ENCODE measurements at regions not wholly inside any gene's neighbourhood (a gene's known extent, or its start where the extent isn't known, plus 50 kb on each side); places are given as distances from the start of the nearest gene placed in this dataset.

DNA sequence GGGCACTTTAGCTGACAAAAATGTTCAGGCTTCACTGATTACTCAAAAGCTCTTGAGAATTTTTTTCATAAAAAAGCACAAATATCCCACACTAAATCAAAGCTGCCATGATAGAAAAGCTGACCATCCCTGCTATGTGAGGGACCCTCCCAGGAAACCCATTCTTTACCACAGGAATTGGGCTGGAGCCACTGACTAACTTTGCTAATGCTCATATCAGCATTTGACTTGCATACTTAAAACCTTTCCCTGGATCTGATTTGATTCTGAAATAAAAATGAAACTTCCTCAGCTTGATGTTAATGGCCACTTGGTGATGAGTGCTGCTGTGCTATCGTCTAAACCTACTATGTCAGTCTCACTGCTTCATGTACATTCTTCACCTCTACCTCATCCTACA lies 243.6 kb downstream of the PRELID2 start:
- POLR2A ChIA-PET = no interaction called here
- TF ChIP-seq, protein P1, sequence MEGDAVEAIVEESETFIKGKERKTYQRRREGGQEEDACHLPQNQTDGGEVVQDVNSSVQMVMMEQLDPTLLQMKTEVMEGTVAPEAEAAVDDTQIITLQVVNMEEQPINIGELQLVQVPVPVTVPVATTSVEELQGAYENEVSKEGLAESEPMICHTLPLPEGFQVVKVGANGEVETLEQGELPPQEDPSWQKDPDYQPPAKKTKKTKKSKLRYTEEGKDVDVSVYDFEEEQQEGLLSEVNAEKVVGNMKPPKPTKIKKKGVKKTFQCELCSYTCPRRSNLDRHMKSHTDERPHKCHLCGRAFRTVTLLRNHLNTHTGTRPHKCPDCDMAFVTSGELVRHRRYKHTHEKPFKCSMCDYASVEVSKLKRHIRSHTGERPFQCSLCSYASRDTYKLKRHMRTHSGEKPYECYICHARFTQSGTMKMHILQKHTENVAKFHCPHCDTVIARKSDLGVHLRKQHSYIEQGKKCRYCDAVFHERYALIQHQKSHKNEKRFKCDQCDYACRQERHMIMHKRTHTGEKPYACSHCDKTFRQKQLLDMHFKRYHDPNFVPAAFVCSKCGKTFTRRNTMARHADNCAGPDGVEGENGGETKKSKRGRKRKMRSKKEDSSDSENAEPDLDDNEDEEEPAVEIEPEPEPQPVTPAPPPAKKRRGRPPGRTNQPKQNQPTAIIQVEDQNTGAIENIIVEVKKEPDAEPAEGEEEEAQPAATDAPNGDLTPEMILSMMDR (IDR thresholded peaks at IDR 0.05; ENCODE audit: insufficient read depth in 1 of 2, low read depth in 1 of 2, low read length in 1 of 2, severe bottlenecking in 1 of 2, unreplicated experiment in 1 of 2) = no peak
- Mint-ChIP-seq H3K27me3 (ENCODE audit: insufficient read depth, unreplicated experiment) (no peaks in the 10 kb centered on the region), H3K4me3 (ENCODE audit: unreplicated experiment) (no peak overlapping the region), H3K4me1 (ENCODE audit: low read depth, unreplicated experiment) (peaks cover 12% of the 10 kb centered on the region), H3K9me3 (ENCODE audit: unreplicated experiment) (no peaks in the 10 kb centered on the region), H3K36me3 (ENCODE audit: insufficient read depth, unreplicated experiment) (no peaks in the 10 kb centered on the region), H3K27ac (ENCODE audit: unreplicated experiment) (no peak overlapping the region)
- no peaks in the 10 kb centered on the region for H3K27me3 ChIP-seq (replicated peaks; ENCODE audit: control insufficient read depth, insufficient read depth, low read length)
- H3K4me1 ChIP-seq = peaks cover 18% of the 10 kb centered on the region
- H3K4me3 ChIP-seq (ENCODE audit: low read depth, low read length) = no peak overlapping the region
- H3K9me3 ChIP-seq = no peaks in the 10 kb centered on the region
- H3K36me3 ChIP-seq (ENCODE audit: control insufficient read depth, insufficient read depth, low read length) = no peaks in the 10 kb centered on the region
- CTCF ChIA-PET = no interaction called here
- no peak for DNase-seq
- no TSS peak for BruUV-seq (replicated peaks)
- intact Hi-C loops (cut with micrococcal nuclease; ENCODE audit: unreplicated experiment) = no loop called here

DNA sequence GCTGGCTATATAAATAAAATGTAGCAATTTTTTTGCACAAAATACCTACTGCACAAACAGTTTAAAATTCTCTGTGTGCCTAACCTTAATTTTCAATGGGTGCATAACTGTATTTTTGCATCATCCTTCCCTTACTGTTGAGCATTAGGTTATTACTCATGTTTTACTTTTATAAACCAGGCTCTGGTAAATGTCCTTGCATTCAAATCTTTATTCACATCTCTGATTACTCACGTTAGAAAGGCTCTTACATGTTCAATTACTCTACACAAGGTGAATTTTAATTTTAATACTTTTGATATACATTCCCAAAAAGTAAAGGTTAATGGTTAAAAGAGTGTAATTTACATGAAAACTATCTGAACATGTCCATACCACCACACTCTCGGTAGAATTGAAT lies 246.1 kb downstream of the PRELID2 start:
- H3K36me3 Mint-ChIP-seq (ENCODE audit: insufficient read depth, unreplicated experiment) = no peaks in the 10 kb centered on the region
- H3K9me3 Mint-ChIP-seq (ENCODE audit: unreplicated experiment) = no peaks in the 10 kb centered on the region
- Histone ChIP-seq H3K27me3 (replicated peaks; ENCODE audit: control insufficient read depth, insufficient read depth, low read length) (no peaks in the 10 kb centered on the region), H3K4me3 (ENCODE audit: low read depth, low read length) (no peak overlapping the region), H3K9me3 (no peaks in the 10 kb centered on the region), H3K4me1 (peaks cover 27% of the 10 kb centered on the region), H3K36me3 (ENCODE audit: control insufficient read depth, insufficient read depth, low read length) (no peaks in the 10 kb centered on the region)
- DNase-seq = no peak
- ChIA-PET POLR2A (no interaction called here), CTCF (no interaction called here)
- no peaks in the 10 kb centered on the region for H3K27me3 Mint-ChIP-seq (ENCODE audit: insufficient read depth, unreplicated experiment)
- H3K27ac Mint-ChIP-seq (ENCODE audit: unreplicated experiment) = no peak overlapping the region
- peaks cover 18% of the 10 kb centered on the region for H3K4me1 Mint-ChIP-seq (ENCODE audit: low read depth, unreplicated experiment)
- H3K4me3 Mint-ChIP-seq (ENCODE audit: unreplicated experiment) = no peak overlapping the region
- no TSS peak for BruUV-seq (replicated peaks)
- intact Hi-C loops (cut with micrococcal nuclease; ENCODE audit: unreplicated experiment) = no loop called here
- TF ChIP-seq, protein P1 (IDR thresholded peaks at IDR 0.05; ENCODE audit: insufficient read depth in 1 of 2, low read depth in 1 of 2, low read length in 1 of 2, severe bottlenecking in 1 of 2, unreplicated experiment in 1 of 2) = no peak

DNA sequence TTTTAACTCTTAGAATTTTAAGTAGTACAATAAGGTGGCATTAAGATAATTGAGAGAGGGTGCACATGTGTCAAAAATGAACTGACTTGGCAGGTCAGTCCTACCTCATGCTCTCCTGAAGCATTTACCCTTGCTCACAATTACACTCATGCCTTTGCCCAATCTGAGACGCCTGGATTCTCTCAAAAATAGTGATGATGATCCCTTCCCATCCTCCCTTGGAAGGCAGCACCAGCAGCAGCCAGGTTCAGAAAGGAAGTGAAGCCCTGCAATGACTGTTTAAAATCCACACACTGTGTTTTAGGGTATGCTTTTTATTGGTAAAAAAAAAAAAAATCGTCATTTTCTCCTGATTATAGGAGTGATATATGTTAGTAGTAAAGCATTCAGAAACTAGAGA lies 246.6 kb downstream of the PRELID2 start:
- no TSS peak for BruUV-seq (replicated peaks)
- H3K27me3 Mint-ChIP-seq (ENCODE audit: insufficient read depth, unreplicated experiment) = no peaks in the 10 kb centered on the region

More for the DNA sequence above, 246.6 kb downstream of the PRELID2 start:
- Histone ChIP-seq H3K4me3 (ENCODE audit: low read depth, low read length) (no peak overlapping the region), H3K27me3 (replicated peaks; ENCODE audit: control insufficient read depth, insufficient read depth, low read length) (no peaks in the 10 kb centered on the region), H3K4me1 (peaks cover 27% of the 10 kb centered on the region), H3K9me3 (no peaks in the 10 kb centered on the region), H3K36me3 (ENCODE audit: control insufficient read depth, insufficient read depth, low read length) (no peaks in the 10 kb centered on the region)
- Mint-ChIP-seq H3K9me3 (ENCODE audit: unreplicated experiment) (no peaks in the 10 kb centered on the region), H3K36me3 (ENCODE audit: insufficient read depth, unreplicated experiment) (no peaks in the 10 kb centered on the region), H3K4me3 (ENCODE audit: unreplicated experiment) (no peak overlapping the region), H3K27ac (ENCODE audit: unreplicated experiment) (no peak overlapping the region), H3K4me1 (ENCODE audit: low read depth, unreplicated experiment) (peaks cover 18% of the 10 kb centered on the region)
- no peak for DNase-seq
- CTCF ChIA-PET = no interaction called here
- POLR2A ChIA-PET = no interaction called here
- intact Hi-C loops (cut with micrococcal nuclease; ENCODE audit: unreplicated experiment) = no loop called here
- TF ChIP-seq, protein P1 (IDR thresholded peaks at IDR 0.05; ENCODE audit: insufficient read depth in 1 of 2, low read depth in 1 of 2, low read length in 1 of 2, severe bottlenecking in 1 of 2, unreplicated experiment in 1 of 2) = no peak
